ENCODE measurements at regions not wholly inside any gene's neighbourhood (a gene's known extent, or its start where the extent isn't known, plus 50 kb on each side); places are given as distances from the start of the nearest gene placed in this dataset.

DNA sequence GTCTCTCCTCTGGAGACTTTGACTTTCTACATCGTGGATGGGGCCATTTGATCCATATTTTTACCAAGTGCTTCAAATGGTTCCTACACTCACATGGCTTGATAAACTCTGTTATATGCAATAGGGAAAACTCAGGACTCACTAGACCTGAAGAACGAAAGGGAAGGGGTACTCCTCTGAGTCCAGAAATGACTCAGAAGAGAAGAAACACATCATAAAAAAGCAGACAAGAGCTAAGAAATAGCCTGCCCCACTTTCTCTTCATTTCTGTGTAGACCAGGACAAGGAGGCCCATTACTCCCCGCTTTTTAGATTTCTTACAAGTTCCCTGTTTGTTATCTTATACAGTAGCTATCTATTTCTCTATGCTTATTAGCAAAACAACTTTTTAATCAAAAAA lies 369.8 kb upstream of the ARID1B start:
- H3K36me3 Mint-ChIP-seq (ENCODE audit: low read depth): no peaks in the 10 kb centered on the region
- TF ChIP-seq, protein P1, sequence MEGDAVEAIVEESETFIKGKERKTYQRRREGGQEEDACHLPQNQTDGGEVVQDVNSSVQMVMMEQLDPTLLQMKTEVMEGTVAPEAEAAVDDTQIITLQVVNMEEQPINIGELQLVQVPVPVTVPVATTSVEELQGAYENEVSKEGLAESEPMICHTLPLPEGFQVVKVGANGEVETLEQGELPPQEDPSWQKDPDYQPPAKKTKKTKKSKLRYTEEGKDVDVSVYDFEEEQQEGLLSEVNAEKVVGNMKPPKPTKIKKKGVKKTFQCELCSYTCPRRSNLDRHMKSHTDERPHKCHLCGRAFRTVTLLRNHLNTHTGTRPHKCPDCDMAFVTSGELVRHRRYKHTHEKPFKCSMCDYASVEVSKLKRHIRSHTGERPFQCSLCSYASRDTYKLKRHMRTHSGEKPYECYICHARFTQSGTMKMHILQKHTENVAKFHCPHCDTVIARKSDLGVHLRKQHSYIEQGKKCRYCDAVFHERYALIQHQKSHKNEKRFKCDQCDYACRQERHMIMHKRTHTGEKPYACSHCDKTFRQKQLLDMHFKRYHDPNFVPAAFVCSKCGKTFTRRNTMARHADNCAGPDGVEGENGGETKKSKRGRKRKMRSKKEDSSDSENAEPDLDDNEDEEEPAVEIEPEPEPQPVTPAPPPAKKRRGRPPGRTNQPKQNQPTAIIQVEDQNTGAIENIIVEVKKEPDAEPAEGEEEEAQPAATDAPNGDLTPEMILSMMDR (IDR thresholded peaks at IDR 0.05; ENCODE audit: unreplicated experiment in 3 of 3): no peak
- H3K27me3 Mint-ChIP-seq (ENCODE audit: low read depth): peaks cover 4% of the 10 kb centered on the region

DNA sequence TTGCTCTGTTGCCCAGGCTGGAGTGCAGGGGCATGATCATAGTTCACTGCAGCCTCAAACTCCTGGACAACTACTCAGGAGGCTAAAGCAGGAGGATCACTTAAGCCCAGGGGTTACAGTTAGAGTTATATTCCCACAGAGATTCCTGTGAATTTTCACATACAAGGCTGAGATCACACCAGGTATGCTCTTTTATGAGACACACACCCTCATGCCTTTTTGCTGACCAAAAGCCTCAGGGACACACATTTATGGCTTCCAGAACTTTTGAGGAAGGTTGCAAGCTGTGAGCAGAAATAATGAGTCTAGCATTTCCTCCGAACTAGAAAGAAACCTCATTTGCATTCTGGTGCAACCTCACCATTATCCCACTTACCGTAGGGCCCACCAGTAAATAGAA lies 370.5 kb upstream of the ARID1B start:
- H3K27me3 Mint-ChIP-seq (ENCODE audit: low read depth): peaks cover 4% of the 10 kb centered on the region
- H3K36me3 Mint-ChIP-seq (ENCODE audit: low read depth): no peaks in the 10 kb centered on the region
- H3K9me3 Mint-ChIP-seq: peaks cover 7% of the 10 kb centered on the region
- no peaks in the 10 kb centered on the region for H3K4me1 Mint-ChIP-seq
- H3K4me3 Mint-ChIP-seq: no peak overlapping the region
- H3K27ac Mint-ChIP-seq: no peak overlapping the region
- TF ChIP-seq, protein P1 (IDR thresholded peaks at IDR 0.05; ENCODE audit: unreplicated experiment in 3 of 3): no peak

More for the DNA sequence above, 369.8 kb upstream of the ARID1B start:
- no peak overlapping the region for H3K4me3 Mint-ChIP-seq
- H3K4me1 Mint-ChIP-seq: no peaks in the 10 kb centered on the region
- peaks cover 13% of the 10 kb centered on the region for H3K9me3 Mint-ChIP-seq
- H3K27ac Mint-ChIP-seq: no peak overlapping the region

DNA sequence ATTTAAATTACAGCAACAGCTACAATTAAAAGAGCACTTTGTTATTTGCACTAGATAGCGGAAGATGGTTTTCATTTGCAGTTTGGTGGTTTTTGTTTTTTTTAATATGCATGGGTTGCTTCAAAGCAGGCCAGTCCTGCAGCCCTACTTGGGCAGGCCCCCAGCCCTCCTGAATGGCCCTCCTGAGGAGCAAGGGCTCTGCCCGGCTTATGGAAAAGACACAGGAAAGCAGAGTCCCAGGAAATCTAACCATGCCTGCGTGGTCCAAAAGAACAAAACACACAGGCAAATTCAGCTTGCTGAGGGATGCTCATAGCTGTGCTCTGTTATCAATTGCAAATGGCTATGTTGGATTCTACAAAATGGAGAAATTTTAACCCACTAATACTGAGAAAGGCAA lies 371.1 kb upstream of the ARID1B start:
- Mint-ChIP-seq H3K27me3 (ENCODE audit: low read depth) (peaks cover 4% of the 10 kb centered on the region), H3K4me1 (no peaks in the 10 kb centered on the region), H3K9me3 (peaks cover 2% of the 10 kb centered on the region), H3K36me3 (ENCODE audit: low read depth) (no peaks in the 10 kb centered on the region), H3K27ac (no peak overlapping the region), H3K4me3 (no peak overlapping the region)
- TF ChIP-seq, protein P1 (IDR thresholded peaks at IDR 0.05; ENCODE audit: unreplicated experiment in 3 of 3): no peak

DNA sequence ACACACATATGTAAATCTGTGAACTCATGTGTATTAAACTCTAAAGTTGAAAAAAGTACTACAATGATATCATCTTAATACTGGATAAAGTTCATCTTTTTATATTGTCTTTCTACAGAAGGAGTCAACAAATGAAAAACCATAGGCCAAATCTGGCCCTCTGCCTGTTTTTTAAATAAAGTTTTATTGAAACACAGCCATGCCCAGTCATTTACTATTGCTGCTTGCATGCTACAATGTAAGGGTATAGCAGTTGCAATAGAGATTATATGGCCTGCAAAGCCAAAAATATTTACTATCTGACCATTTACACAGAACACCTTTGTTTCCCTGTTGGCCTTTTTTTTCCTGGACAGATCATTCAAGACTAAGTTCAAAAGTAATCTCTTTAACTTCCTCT lies 374.6 kb upstream of the ARID1B start:
- H3K4me1 Mint-ChIP-seq: no peaks in the 10 kb centered on the region
- H3K27ac Mint-ChIP-seq: no peak overlapping the region
- peaks cover 5% of the 10 kb centered on the region for H3K27me3 Mint-ChIP-seq (ENCODE audit: low read depth)
- H3K4me3 Mint-ChIP-seq: no peak overlapping the region
- H3K9me3 Mint-ChIP-seq: no peaks in the 10 kb centered on the region
- no peaks in the 10 kb centered on the region for H3K36me3 Mint-ChIP-seq (ENCODE audit: low read depth)
- TF ChIP-seq, protein P1 (IDR thresholded peaks at IDR 0.05; ENCODE audit: unreplicated experiment in 3 of 3): no peak

DNA sequence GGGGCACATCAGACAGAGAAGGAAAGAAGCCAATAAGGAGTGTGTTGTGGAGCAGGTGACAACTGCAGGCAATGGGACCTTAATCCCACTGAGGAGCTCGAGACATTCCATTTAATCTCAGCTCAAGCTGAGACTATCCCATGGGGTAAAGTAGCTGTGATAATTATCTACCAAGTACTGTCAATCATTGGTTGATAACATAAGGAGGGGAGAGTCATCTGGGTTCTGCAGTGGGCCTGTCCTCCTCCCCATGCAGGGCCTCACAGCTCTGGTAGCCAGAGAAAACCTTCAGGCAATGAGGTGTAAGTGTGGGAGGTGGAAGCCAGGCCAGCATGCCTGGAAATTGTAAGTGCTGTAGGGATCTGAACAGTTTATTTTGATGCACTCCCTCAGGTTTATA lies 375.0 kb upstream of the ARID1B start:
- Mint-ChIP-seq H3K36me3 (ENCODE audit: low read depth) (no peaks in the 10 kb centered on the region), H3K4me3 (no peak overlapping the region), H3K4me1 (no peaks in the 10 kb centered on the region), H3K27ac (no peak overlapping the region), H3K9me3 (no peaks in the 10 kb centered on the region), H3K27me3 (ENCODE audit: low read depth) (peaks cover 9% of the 10 kb centered on the region)
- TF ChIP-seq, protein P1 (IDR thresholded peaks at IDR 0.05; ENCODE audit: unreplicated experiment in 3 of 3): no peak

DNA sequence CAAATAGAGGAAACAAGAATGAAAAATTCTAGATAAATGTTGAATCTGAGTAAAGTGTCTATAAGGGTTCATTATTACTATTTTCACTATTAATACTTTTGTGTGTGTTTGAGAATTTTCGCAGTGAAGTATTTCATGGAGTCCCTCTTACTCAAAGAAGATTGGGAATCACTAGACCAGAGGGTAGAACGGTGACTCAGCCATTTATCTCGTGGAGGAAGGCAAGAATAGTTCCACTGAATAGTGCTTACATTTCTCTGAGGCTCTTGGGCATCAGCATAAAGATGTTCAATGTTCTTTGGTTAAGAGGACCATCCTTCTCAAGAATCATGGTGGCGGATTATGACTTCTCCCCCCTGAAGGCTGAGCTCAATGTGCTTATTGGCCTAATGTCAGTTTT lies 376.7 kb upstream of the ARID1B start:
- Mint-ChIP-seq H3K27me3 (ENCODE audit: low read depth) (peaks cover 10% of the 10 kb centered on the region), H3K4me1 (peaks cover 10% of the 10 kb centered on the region), H3K9me3 (no peaks in the 10 kb centered on the region), H3K36me3 (ENCODE audit: low read depth) (no peaks in the 10 kb centered on the region), H3K4me3 (no peak overlapping the region), H3K27ac (no peak overlapping the region)
- TF ChIP-seq, protein P1 (IDR thresholded peaks at IDR 0.05; ENCODE audit: unreplicated experiment in 3 of 3): no peak
